PFSK-1 (cell line): ENCODE measurements at regions not wholly inside any gene's neighbourhood (a gene's known extent, or its start where the extent isn't known, plus 50 kb on each side); places are given as distances from the start of the nearest gene placed in this dataset.

ENCODE experiments used
- FOXP2 ChIP-seq: optimal IDR thresholded peaks from 2 replicates; pipeline ENCODE3; 2011; ENCODE audit warnings: borderline replicate concordance, control low read depth, inconsistent platforms; ENCODE audit not compliant: insufficient read depth; ENCODE audit errors: extremely low read length, extremely low read depth
- POLR2AphosphoS5 ChIP-seq: IDR thresholded peaks from 2 replicates; pipeline ENCODE4 v1.6.1; 2012; ENCODE audit warnings: low read depth, mild to moderate bottlenecking, control low read depth, low read length, moderate library complexity
- REST ChIP-seq, 2 experiments: IDR thresholded peaks; 2 replicates each; pipeline versions ENCODE4 v1.6.1 to v1.8.0; 2011 to 2012; ENCODE audit warnings: low read depth in 2 of 2, low read length in 2 of 2, control low read depth in 1 of 2, inconsistent platforms in 1 of 2, mild to moderate bottlenecking in 1 of 2, moderate library complexity in 1 of 2; ENCODE audit not compliant: insufficient read depth in 1 of 2
- SIN3A ChIP-seq: IDR thresholded peaks from 2 replicates; pipeline ENCODE4 v1.6.1; 2012; ENCODE audit warnings: mild to moderate bottlenecking, low read length, moderate library complexity, borderline replicate concordance; ENCODE audit not compliant: insufficient read depth
- TAF1 ChIP-seq: IDR thresholded peaks from 2 replicates; pipeline ENCODE4 v1.6.1; 2012; ENCODE audit warnings: low read length, control low read depth, borderline replicate concordance; ENCODE audit not compliant: insufficient read depth

- TF ChIP-seq SIN3A (no peak), POLR2AphosphoS5 (no peak), FOXP2 (no peak), TAF1 (no peak), REST (IDR thresholded peaks at IDR 0.05; ENCODE audit: insufficient read depth in 1 of 2, low read depth in 2 of 2, low read length in 2 of 2) (no peak)
Observed at GRCh38 chr5:82551840-82552385, 273.8 kb upstream of the RPS23 start.

- TF ChIP-seq FOXP2 (no peak), REST (IDR thresholded peaks at IDR 0.05; ENCODE audit: insufficient read depth in 1 of 2, low read depth in 2 of 2, low read length in 2 of 2) (no peak), POLR2AphosphoS5 (no peak), SIN3A (no peak), TAF1 (no peak)
Observed at GRCh38 chr5:82551192-82551591, 273.0 kb upstream of the RPS23 start.

GRCh38 chr5:82549263-82549662, 271.1 kb upstream of the RPS23 start:
- TF ChIP-seq POLR2AphosphoS5 (no peak), TAF1 (no peak), REST (IDR thresholded peaks at IDR 0.05; ENCODE audit: insufficient read depth in 1 of 2, low read depth in 2 of 2, low read length in 2 of 2) (no peak), SIN3A (no peak), FOXP2 (no peak)

GRCh38 chr5:82544004-82544403, 265.9 kb upstream of the RPS23 start:
- TF ChIP-seq REST (IDR thresholded peaks at IDR 0.05; ENCODE audit: insufficient read depth in 1 of 2, low read depth in 2 of 2, low read length in 2 of 2) (no peak), POLR2AphosphoS5 (no peak), SIN3A (no peak), FOXP2 (no peak), TAF1 (no peak)

- TF ChIP-seq REST (IDR thresholded peaks at IDR 0.05; ENCODE audit: insufficient read depth in 1 of 2, low read depth in 2 of 2, low read length in 2 of 2), result no peak
- TF ChIP-seq TAF1, result no peak
- TF ChIP-seq POLR2AphosphoS5, result no peak
- no peak for TF ChIP-seq FOXP2
- no peak for TF ChIP-seq SIN3A
Observed at GRCh38 chr5:82540301-82540700, 262.1 kb upstream of the RPS23 start.
